B cell (primary cell): ENCODE measurements at regions not wholly inside any gene's neighbourhood (a gene's known extent, or its start where the extent isn't known, plus 50 kb on each side); places are given as distances from the start of the nearest gene placed in this dataset.

ENCODE experiments used
- ATAC-seq: fragments of 200-7000 bp; cut with Tn5 transposase; one replicate; pipeline ENCODE4 v1.10.0; 2021; ENCODE audit warnings: low read depth, mild to moderate bottlenecking, moderate number of reproducible peaks, moderate library complexity
- CTCF ChIA-PET: fragments of 350-600 bp; sonication (Branson Sonifier 250); formaldehyde crosslinking; loops from one replicate; lab custom pipeline; 2021; ENCODE audit warnings: antibody characterized with exemption, inconsistent platforms; lab: Charles Lee
- POLR2A ChIA-PET: fragments of 350-600 bp; sonication (Branson Sonifier 250); formaldehyde crosslinking; loops from one replicate; lab custom pipeline; 2021; ENCODE audit warnings: antibody characterized with exemption; lab: Charles Lee
- DNase-seq: peaks from one replicate; pipeline ENCODE4 v3.0.0; 2013
- H2AFZ ChIP-seq: 2 replicates; pipeline ENCODE4 v1.6.1; 2012; ENCODE audit warnings: mild to moderate bottlenecking, low read depth, low read length; ENCODE audit not compliant: insufficient read depth, poor library complexity, severe bottlenecking
- H3K27ac ChIP-seq, 2 donors: 1 replicate in 1 of 2; 2 replicates in 1 of 2; pipeline ENCODE4 v1.5.1; 2012 to 2013; ENCODE audit warnings: low read length in 2 of 2, mild to moderate bottlenecking in 2 of 2, moderate library complexity in 1 of 2
- H3K27me3 ChIP-seq, 4 experiments: fragments of 200-600 bp in 1 of 4; sonication (generic) in 1 of 4; replicated peaks in 1 of 4; 1 replicate in 2 of 4; 2 replicates in 2 of 4; pipeline versions ENCODE4 v1.6.1 to v1.7.0; 2013 to 2016; ENCODE audit warnings: low read length in 3 of 4, mild to moderate bottlenecking in 2 of 4, mixed read lengths in 1 of 4, moderate library complexity in 1 of 4; ENCODE audit not compliant: insufficient read depth in 4 of 4, control insufficient read depth in 3 of 4; ENCODE audit errors: control extremely low read depth in 1 of 4
- H3K36me3 ChIP-seq, 2 experiments: replicated peaks in 1 of 2; 1 replicate in 1 of 2; 2 replicates in 1 of 2; pipeline versions ENCODE4 v1.6.1 to v1.7.1; 2013; ENCODE audit warnings: low read length in 1 of 2; ENCODE audit not compliant: insufficient read depth in 2 of 2, control insufficient read depth in 1 of 2; ENCODE audit errors: control extremely low read depth in 1 of 2, extremely low read depth in 1 of 2
- H3K4me1 ChIP-seq, 2 donors: fragments of 200-600 bp in 1 of 2; sonication (generic) in 1 of 2; 1 replicate in 1 of 2; 2 replicates in 1 of 2; pipeline versions ENCODE4 v1.5.1 to v1.6.1; 2013 to 2017; ENCODE audit warnings: low read length in 2 of 2; ENCODE audit not compliant: control insufficient read depth in 2 of 2, insufficient read depth in 2 of 2
- H3K4me2 ChIP-seq: replicated peaks from 2 replicates; pipeline ENCODE3; 2012; ENCODE audit warnings: mild to moderate bottlenecking, low read depth, low read length; ENCODE audit not compliant: poor library complexity, severe bottlenecking
- H3K4me3 ChIP-seq, 5 experiments: fragments of 200-600 bp in 1 of 5; sonication (generic) in 1 of 5; 1 replicate in 3 of 5; 2 replicates in 2 of 5; pipeline versions ENCODE4 v1.5.1 to v1.7.0; 2011 to 2016; ENCODE audit warnings: low read length in 4 of 5, mild to moderate bottlenecking in 4 of 5, low read depth in 2 of 5, control low read depth in 1 of 5, moderate library complexity in 1 of 5; ENCODE audit not compliant: insufficient read depth in 1 of 5; ENCODE audit errors: control extremely low read depth in 1 of 5, extremely low read depth in 1 of 5
- H3K79me2 ChIP-seq: fragments of 200-600 bp; sonication (generic); one replicate; pipeline ENCODE4 v1.6.0; 2016; ENCODE audit warnings: low read length; ENCODE audit not compliant: control insufficient read depth, insufficient read depth
- H3K9ac ChIP-seq: fragments of 200-600 bp; sonication (generic); 2 replicates; pipeline ENCODE4 v1.6.1; 2017; ENCODE audit warnings: mild to moderate bottlenecking, low read length, moderate library complexity
- H3K9me3 ChIP-seq, 3 donors: one replicate each; pipeline versions ENCODE4 v1.6.1 to v1.7.1; 2013; ENCODE audit warnings: low read length in 2 of 3; ENCODE audit not compliant: control insufficient read depth in 2 of 3, insufficient read depth in 1 of 3; ENCODE audit errors: control extremely low read depth in 1 of 3
- H4K20me1 ChIP-seq: 2 replicates; pipeline ENCODE4 v1.6.0; 2012; ENCODE audit warnings: mild to moderate bottlenecking, low read length; ENCODE audit not compliant: insufficient read depth, control insufficient read depth, poor library complexity, severe bottlenecking
- H3K27ac Mint-ChIP-seq: one replicate; pipeline ENCODE4 v1.8.0; 2021; ENCODE audit warnings: mixed read lengths
- H3K27me3 Mint-ChIP-seq: one replicate; pipeline ENCODE4 v1.8.0; 2021; ENCODE audit warnings: mixed read lengths
- H3K4me1 Mint-ChIP-seq: one replicate; pipeline ENCODE4 v1.8.0; 2021; ENCODE audit warnings: mixed read lengths
- H3K4me3 Mint-ChIP-seq: one replicate; pipeline ENCODE4 v1.8.0; 2021; ENCODE audit warnings: mixed read lengths
- H3K9me3 Mint-ChIP-seq: one replicate; pipeline ENCODE4 v1.8.0; 2022; ENCODE audit warnings: mixed read lengths; ENCODE audit not compliant: insufficient read depth
- EZH2 ChIP-seq: IDR thresholded peaks from 2 replicates; pipeline ENCODE4 v1.6.1; 2012; ENCODE audit warnings: borderline replicate concordance, low read depth, mild to moderate bottlenecking, moderate library complexity, low read length; ENCODE audit not compliant: insufficient read depth, poor library complexity, severe bottlenecking
- WGBS: methylation state at CpG from one replicate; pipeline ENCODE4 v1.1.5; 2013; ENCODE audit warnings: missing lambda C conversion rate; ENCODE audit not compliant: insufficient coverage; 5-methylcytosine and 5-hydroxymethylcytosine counted together
- intact Hi-C: fragments of 100-400 bp; cut with micrococcal nuclease; formaldehyde crosslinking; loops from one replicate; pipeline ENCODE4 v1.10.0; 2022
- TF ChIP-seq, protein P1 (sequence below): fragments of 200-600 bp; IDR thresholded peaks from one replicate; pipeline ENCODE4 v1.8.0; 2022; ENCODE audit warnings: antibody characterized with exemption, mild to moderate bottlenecking

- H3K27ac ChIP-seq = no peak overlapping the region
- no peaks in the 10 kb centered on the region for H3K36me3 ChIP-seq
- H3K9me3 ChIP-seq = no peaks in the 10 kb centered on the region
- no peak overlapping the region for H2AFZ ChIP-seq
- ATAC-seq = no peak
- intact Hi-C loops = no loop called here
- no peaks in the 10 kb centered on the region for H3K9me3 Mint-ChIP-seq
- H3K4me2 ChIP-seq = no peak overlapping the region
- no peaks in the 10 kb centered on the region for H3K27me3 ChIP-seq
- no peak overlapping the region for H3K4me3 ChIP-seq
- H3K79me2 ChIP-seq = no peaks in the 10 kb centered on the region
- DNase-seq = no peak
- H3K9ac ChIP-seq = no peak overlapping the region
- H3K27me3 Mint-ChIP-seq = no peaks in the 10 kb centered on the region
- TF ChIP-seq, protein P1, sequence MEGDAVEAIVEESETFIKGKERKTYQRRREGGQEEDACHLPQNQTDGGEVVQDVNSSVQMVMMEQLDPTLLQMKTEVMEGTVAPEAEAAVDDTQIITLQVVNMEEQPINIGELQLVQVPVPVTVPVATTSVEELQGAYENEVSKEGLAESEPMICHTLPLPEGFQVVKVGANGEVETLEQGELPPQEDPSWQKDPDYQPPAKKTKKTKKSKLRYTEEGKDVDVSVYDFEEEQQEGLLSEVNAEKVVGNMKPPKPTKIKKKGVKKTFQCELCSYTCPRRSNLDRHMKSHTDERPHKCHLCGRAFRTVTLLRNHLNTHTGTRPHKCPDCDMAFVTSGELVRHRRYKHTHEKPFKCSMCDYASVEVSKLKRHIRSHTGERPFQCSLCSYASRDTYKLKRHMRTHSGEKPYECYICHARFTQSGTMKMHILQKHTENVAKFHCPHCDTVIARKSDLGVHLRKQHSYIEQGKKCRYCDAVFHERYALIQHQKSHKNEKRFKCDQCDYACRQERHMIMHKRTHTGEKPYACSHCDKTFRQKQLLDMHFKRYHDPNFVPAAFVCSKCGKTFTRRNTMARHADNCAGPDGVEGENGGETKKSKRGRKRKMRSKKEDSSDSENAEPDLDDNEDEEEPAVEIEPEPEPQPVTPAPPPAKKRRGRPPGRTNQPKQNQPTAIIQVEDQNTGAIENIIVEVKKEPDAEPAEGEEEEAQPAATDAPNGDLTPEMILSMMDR = no peak
- no peak for TF ChIP-seq EZH2
- H3K27ac Mint-ChIP-seq = no peak overlapping the region
- H3K4me1 Mint-ChIP-seq = peaks cover 2% of the 10 kb centered on the region
- ChIA-PET POLR2A (no interaction called here), CTCF (no interaction called here)
- no peaks in the 10 kb centered on the region for H4K20me1 ChIP-seq
- H3K4me1 ChIP-seq = no peaks in the 10 kb centered on the region
- H3K4me3 Mint-ChIP-seq = no peak overlapping the region
- 100% methylated on average over 2 of the region's 4 CpGs for WGBS
Observed at GRCh38 chr12:89969093-89969492, 260.5 kb upstream of the ATP2B1 start.

DNA sequence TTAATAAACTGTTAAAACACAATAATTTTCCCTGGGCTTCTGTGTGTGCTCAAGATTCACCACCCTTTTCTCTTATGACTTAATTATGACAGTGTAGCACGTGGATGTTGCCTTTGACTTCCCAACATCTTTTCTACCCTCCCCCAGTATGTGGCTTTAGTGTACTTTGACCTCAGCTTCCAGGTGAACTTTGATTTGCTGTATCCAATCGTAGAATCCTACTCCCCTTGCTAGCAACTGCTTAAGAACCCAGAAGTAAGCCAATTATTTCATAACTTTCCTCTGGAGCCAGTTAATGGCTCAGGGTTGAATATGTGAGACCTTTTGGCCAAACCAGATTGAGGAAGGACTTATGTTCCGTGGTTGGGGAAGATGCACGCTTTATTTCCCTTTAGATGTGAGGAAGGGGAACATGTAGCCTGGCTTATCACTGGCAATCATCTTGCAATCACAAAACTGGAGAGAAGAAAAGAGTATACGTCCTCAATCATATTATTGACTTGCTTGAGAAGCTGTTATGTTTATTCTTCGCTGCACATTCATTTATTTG, 259.6 kb upstream of the ATP2B1 start:
- Mint-ChIP-seq H3K4me1 (peaks cover 2% of the 10 kb centered on the region), H3K27me3 (no peaks in the 10 kb centered on the region), H3K27ac (no peak overlapping the region), H3K4me3 (no peak overlapping the region), H3K9me3 (no peaks in the 10 kb centered on the region)
- no peak overlapping the region for H3K27ac ChIP-seq
- ATAC-seq (no peak), DNase-seq (no peak)
- ChIA-PET CTCF (no interaction called here), POLR2A (no interaction called here)
- H3K4me3 ChIP-seq = no peak overlapping the region
- no peaks in the 10 kb centered on the region for H3K4me1 ChIP-seq
- no peaks in the 10 kb centered on the region for H3K79me2 ChIP-seq
- TF ChIP-seq EZH2 = no peak
- TF ChIP-seq, protein P1 = no peak
- no peaks in the 10 kb centered on the region for H3K9me3 ChIP-seq
- no peak overlapping the region for H3K4me2 ChIP-seq
- no peak overlapping the region for H2AFZ ChIP-seq
- WGBS = 44% methylated on average over 2 of the region's 6 CpGs
- intact Hi-C loops = no loop called here
- no peaks in the 10 kb centered on the region for H3K36me3 ChIP-seq
- H3K27me3 ChIP-seq = no peaks in the 10 kb centered on the region
- no peak overlapping the region for H3K9ac ChIP-seq
- no peaks in the 10 kb centered on the region for H4K20me1 ChIP-seq
